ENCODE measurements at regions not wholly inside any gene's neighbourhood (a gene's known extent, or its start where the extent isn't known, plus 50 kb on each side); places are given as distances from the start of the nearest gene placed in this dataset.
"Not testable (repeated sequence)": the region's sequence is repeated elsewhere in the genome, so short reads cannot be mapped to it uniquely, and the experiment has no call there.

DNA sequence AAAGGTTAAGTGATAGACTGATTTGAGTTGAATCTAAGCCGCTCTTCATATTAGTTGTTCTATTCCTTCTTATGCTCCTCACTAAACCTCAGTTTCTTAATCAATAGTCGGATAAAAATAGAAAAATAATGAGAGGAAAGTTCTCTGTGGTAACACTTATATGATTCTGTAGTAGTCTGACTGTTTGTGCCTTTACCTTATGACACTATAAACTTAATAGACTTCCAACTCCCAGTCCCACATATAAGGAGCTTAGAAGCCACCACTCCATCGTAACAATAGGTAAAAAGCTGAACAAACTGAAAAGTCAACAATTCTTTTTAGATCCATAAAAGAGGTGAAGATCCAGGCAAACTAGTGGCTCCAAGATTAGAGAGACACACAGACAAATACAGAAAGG lies 192.3 kb downstream of the SPDYE17 start:
- DNase-seq, result not testable (repeated sequence)

DNA sequence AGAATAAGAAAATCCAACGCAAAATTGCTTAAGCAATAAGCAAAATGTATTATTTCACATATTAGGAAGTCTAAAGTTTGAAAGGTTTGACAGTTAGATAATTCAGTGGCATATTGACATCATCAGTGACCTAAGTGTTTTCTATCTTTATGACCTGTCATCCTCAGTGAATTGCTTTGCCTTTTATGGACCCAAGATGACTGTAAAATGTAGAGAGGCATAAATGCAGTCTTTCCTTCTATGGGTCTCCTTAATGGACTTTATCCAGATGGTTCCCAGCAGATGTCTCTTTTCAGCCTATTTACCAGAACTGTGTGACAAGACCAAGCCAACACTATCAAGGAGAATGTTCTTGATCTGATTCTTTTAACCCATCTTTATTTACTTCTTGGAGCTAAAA lies 192.9 kb downstream of the SPDYE17 start:
- not testable (repeated sequence) for DNase-seq

DNA sequence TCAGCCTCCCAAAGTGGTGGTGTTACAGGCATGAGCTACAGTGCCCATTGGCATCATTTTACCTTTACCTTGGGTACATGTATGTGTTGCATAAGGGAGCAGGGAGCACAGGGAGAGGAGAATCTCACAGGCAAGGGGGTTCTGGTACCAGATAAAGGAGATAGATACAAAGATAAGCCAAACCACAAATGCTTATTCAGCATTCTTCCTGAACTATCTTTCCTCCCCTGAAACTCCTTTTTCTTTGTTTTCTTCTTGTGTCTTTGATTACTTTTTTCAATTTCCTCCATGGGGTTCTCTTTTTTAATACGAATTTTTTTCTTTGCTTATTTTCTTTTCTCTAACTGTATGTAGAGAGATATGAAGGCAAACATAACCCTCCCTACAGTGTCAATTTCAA lies 193.8 kb downstream of the SPDYE17 start:
- not testable (repeated sequence) for DNase-seq

DNA sequence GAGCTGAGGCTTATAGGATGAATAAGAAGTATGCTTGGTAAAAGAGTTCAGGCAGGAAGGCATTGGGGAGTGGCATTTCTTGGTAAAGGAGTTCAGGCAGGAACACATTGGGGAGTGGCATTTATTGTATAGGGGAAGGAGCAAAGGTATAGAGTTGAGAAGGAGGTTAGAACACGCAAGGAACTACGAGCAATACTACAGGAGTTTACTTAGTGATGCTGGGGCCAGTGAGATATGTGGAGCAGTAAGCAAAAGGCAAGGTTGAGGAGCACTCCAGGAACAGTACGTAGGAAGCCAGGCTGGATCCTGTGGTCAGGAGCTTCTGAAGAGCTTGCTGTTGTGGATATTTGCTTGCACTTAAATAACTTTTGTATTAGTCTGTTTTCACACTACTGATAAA lies 202.2 kb upstream of the POMZP3 start:
- DNase-seq, result not testable (repeated sequence)

DNA sequence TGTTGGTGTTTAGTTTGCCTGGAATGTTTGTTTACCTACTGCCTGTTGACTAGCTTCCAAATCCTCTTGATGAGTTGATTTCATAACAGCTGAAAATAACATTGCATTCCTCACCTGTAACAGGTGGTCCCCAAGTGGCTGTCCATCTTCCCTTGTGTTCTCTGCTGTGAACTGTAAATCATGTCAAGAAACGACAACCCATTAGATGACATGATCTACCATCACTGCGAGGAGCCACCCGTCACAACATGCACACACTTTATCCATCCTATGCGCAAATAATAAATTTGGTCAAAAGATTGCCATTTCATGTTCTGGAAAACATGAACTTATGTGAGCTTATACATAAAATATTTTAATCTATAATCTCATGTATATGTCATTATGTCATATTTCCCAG lies 199.1 kb upstream of the POMZP3 start:
- not testable (repeated sequence) for DNase-seq

DNA sequence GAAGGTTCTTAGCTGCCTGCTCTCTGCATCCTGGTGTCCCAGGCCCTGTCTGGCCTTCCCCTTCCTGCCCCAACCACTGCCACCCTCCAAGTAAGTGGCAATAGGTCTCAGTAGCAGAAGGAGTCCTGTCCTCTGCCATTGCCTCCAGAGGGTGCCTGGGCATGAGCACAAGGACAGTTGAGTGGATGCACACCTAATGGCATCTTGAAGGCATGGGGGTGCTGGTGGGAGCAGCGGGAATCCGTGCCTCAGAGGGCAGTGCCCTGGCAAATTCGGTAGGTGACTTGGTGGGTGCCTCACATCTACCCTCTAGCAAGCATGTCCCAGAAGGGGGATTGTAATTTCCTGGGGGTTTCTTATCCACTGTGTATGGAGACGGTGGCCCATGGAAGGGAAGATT lies 182.8 kb upstream of the POMZP3 start:
- DNase-seq, result not testable (repeated sequence)

DNA sequence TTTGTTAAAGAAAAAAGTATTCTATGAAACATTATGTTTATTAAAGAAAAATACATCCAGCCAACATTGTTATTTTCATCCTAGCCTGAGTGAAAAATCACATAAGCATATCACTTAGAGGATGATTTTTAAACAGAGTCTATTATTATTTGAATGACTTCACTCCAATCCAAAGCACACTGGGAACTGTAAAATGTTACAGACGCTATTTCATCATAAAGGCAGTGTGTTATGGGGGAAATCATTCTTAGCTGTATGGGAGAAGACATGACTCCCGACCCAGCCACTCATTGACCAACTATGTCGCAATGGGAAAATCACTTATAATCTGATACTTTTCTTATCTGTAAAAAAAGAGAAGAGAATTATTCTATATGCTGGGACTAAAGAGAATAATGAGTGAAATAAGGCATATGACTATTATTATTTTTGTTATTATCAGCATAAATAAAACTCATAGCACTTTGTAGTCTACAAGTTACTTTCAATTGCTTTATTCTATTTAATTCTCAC lies 180.6 kb upstream of the POMZP3 start:
- peak; percentile 52 for DNase-seq

DNA sequence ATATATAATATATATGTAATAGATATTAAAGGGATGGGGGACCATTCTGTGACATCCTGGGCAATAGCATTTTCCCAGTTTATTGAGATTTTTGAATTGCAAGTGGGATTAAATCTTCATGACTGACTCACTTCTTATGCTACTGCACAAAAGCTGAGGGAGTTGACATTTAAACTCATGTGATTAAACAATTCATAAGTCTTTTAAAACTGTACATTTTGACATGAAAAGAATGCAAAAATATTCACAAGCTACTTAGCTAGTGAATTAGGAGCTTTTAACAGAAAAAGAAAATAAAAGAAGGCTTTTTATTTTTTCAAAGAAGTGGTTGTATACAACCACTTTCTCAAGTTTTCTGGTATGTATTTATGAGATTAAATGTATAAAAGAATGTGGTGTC lies 179.4 kb upstream of the POMZP3 start:
- DNase-seq, result not testable (repeated sequence)

DNA sequence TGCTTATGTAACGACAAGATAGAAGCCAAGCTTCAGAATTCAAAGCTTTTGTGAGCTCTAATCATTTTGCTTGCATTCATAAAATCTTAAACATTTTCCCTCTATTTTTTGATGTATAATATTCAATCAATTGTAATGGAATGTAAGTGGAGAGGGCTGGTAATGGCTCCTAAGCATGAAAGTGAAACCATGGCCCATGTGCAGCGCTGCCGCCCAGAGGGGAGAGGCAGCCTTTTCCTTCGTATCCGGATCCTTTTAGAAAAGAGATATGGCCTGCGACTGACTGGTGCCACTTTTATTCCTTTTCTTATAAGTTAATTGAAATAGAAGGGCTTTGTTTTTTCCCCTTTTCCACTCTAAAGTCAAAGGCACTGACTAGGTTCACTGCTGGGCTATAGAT lies 178.9 kb upstream of the POMZP3 start:
- not testable (repeated sequence) for DNase-seq

DNA sequence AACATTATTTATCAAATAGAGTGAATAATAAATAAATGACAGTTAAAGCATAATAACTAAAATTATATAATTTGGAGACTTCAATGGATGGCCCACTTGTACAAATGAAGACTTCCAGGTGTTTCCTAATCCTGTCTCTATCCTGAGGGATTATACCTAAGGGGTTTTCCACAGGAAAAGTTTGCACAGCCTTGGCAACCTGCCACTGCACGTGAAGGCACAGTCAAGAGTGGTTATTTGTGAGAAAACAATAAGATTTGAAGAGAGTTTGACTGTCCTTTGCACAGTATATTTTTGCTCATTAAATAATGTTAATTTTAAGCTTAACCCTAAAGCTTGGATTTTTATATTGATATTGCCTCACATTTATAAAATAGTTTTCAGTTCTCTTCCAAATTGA lies 178.2 kb upstream of the POMZP3 start:
- not testable (repeated sequence) for DNase-seq

DNA sequence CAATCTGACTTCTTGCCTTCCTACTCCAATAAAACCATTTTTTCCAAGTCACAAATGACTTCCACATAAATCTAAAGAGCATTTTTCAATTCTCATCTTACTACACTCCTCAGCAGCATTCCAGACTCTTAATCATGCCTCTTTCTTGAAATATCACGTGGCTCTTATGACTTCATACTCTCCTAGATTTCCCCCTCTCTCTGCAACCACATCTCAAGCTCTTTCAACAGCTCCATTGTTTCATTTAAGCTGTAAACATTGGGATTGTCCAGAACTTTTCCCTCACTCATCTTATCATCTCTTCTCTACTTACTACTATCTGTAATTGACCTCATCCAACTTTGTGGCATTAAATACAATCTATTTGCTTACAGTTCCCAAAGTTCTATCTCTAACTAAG lies 170.6 kb upstream of the POMZP3 start:
- DNase-seq, result not testable (repeated sequence)

DNA sequence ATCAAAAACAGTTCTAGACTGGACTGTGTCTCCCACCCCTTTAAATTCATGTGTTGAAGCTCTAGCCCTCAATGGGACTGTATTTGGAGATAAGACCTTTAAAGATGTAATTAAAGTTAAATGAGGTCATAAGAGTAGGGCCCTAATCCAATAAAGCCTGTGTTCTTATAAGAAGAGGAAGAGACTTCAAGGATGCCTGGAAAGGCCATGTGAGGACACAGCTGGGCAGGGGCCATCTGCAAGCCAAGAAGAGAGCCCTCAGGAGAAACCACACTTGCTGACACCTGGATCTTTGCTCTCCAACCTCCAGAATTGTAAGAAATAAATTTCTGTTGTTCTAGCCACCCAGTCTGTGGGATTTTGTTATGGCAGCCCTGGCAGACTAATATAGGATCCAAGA lies 153.6 kb upstream of the POMZP3 start:
- DNase-seq, result not testable (repeated sequence)

DNA sequence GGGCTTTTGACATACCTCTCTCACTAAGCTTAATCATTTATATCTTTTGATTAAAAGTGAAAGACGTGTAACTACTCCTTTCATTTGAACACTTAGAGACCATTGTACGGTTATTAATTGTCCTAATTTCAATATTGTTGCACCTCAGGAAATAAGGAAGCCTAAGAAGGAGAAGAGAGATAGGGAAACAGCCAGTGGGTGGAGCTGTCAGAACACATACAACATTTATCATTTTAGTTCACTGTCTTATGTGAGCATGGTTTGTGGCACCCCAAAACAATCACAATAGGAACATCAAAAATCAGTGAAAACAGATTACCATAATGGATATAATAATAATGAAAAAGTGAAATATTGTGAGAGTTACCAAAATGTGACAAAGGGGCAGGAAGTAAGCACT lies 147.2 kb upstream of the POMZP3 start:
- DNase-seq, result not testable (repeated sequence)

DNA sequence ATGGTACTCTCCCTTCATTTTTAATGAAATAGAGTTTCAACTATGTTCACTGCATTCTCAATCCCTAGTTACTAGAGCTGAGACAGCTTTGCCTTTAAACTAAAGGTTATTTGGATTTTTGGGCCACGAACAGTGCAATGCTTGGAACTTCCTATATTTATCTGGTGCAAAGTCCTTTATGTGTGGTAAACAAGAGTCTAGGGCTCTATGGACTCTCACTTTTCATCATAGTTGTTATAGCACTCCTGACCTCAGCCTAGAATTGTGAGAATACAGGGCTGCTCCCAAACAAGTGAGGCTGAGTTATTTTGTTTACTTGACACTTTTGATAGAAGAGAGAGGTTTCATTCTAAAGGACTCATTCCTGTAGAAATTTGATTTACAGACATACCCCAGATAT lies 144.9 kb upstream of the POMZP3 start:
- not testable (repeated sequence) for DNase-seq

DNA sequence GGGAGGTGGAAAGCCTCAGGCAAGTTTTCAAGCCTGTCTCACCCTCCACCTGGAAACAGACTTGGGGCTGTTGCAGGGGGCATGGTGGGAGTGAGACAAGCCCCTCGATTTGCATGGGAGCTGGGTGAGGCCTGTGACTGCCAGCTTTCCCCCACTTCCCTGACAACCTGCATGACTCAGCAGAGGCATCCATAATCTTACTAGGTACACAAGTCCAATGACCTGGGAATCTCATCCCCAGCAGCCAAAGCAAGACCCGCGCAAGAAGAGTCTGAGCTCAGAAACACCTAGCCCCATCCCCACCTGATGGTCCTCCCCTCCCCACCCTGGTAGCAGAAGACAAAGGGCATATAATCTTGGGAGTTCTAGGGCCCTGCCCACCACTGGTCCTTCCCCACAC lies 136.9 kb upstream of the POMZP3 start:
- not testable (repeated sequence) for DNase-seq

DNA sequence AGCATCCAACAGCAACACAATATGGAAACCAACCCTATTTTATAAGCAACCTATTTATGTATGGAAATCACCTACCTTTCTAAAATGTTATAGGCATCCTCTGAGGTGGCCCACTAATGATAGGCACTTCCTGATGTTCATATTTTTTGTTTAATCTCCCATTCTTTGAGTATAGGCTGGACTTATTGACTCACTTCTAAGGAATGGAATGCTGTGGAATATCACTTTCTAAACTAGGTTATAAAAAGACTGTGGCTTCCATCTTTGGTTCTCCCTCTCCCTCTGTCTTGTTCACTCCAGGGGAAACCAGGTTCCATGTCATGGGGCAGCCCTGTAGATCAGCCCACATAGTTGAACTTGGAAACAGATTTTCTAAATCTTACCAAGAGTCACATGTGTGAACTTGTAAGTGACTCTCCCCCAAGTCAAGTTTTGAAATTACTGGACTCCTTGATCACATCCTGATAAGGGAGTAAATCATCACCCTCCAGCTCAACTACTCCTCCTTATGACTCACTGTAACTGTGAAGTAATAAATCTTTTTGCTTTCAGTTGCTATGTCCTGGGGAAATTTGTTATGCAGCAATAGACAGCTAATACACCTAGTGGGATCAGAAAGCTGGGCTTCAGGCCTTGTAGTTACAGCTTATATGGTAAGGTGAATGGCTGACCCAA lies 133.6 kb upstream of the POMZP3 start:
- peak; percentile 63 for DNase-seq

DNA sequence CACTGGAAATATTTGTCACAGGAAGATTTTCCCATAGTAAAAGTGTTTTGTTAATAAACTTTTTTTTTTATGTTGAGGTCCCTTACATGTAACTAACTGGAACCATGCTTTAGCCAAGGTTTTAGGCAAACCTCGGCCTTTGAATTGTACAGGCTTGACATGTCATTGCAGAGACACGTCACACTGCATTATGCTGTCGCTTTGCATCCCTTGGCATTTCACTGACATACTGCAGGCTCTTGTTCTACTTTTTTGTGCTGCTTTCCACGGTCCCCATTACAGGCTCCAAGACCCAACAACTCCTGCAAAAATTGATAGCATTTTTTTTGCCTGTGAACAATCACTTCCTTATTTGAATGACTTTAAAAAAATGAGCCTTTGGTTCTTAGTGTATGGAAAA lies 112.5 kb upstream of the POMZP3 start:
- not testable (repeated sequence) for DNase-seq

DNA sequence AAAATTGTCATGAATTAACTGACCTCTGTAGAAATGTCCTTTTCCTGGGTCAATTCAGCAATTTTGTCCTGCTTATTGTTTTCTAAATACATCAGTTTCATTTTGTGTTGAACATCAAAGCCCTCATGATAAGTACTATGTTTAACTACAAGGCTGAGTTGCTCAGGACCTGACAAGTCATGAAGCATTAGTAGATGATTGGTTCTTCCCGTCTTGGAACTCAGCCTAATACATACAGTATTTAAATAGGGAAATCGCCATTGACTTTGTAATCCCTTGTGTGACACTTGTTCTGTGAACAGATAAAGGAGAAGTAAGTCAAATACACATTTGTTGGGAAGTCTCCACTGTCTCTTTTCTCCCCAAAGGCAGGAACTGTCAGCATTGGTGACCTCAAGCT lies 109.6 kb upstream of the POMZP3 start:
- not testable (repeated sequence) for DNase-seq

DNA sequence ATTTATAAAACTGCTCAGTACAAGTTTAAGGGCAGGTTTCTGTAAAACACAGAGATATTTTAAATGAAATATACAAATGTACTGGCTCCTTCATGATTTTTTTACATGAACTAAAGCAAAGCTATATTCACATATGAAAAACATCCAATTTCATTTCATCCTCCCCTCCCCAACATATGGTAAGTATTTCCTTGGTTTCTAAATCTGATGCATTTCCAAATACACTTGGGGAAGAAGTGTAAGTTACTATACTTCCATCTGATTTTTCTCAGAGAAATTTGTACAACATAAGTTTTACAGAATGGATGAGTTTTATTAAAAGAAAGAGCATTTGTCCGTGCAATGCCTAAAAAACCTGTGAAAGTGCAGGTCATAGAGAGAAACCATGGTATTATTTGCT lies 109.0 kb upstream of the POMZP3 start:
- DNase-seq, result not testable (repeated sequence)

DNA sequence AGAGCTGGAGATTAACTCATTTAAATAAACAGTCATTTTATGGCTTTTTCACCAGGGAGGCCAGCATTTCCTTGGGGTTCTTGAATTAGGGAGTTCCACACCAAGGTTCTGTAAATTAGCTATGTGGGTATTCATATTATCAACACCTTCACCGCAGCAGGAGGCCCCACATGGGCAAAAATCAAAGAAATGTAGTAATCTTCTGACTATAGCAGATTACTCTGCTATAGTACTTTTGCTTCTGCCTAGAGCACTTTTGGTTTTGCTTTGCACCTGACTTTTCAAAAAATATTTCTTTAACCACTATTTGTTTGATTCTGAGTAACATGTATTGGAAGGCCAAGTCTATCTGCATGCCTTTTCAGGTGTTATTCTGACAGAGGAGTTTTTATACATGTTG lies 108.6 kb upstream of the POMZP3 start:
- DNase-seq, result not testable (repeated sequence)

DNA sequence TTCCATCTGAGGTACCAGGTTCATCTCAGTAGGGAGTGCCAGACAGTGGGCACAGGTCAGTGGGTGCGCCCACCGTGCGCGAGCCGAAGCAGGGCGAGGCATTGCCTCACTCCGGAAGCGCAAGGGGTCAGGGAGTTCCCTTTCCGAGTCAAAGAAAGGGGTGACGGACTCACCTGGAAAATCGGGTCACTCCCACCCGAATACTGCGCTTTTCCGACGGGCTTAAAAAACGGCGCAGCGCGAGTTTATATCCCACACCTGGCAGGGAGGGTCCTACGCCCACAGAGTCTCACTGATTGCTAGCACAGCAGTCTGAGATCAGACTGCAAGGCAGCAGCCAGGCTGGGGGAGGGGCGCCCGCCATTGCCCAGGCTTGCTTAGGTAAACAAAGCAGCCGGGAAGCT lies 101.5 kb upstream of the POMZP3 start:
- DNase-seq, result not testable (repeated sequence)

DNA sequence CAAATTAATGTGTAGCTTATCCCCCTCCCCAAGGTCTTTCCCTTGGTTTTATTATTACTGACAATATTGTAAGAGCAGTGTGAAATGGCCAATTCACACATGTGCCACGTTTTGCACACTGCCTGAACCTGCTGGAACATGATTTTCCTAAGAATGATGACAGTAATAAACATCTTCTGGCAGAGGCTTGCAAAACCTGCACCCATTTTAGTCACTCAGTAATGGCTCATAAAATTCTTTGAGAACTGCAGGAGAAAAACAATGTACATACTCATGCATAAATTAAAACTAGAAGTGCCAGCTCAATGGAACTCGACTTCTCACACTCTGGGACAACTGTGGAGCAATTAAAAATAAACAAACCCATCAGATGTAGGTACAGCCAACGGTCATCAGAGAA lies 96.8 kb upstream of the POMZP3 start:
- DNase-seq, result not testable (repeated sequence)

DNA sequence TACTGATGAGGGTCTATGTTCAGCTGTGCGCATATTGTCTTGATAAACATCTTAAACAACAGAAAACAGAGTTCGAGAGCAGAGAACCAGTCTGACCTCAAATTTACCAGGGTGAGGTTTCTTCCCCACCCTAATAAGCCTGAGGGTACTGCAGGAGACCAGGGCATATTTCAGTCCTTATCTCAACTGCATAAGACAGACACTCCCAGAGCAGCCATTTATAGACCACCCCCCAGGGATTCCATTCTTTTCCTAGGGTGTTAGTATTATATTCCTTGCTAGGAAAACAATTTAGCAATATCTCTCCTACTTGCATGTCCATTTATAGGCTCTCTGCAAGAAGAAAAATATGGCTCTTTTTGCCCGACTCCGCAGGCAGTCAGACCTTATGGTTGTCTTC lies 89.5 kb upstream of the POMZP3 start:
- DNase-seq, result not testable (repeated sequence)

DNA sequence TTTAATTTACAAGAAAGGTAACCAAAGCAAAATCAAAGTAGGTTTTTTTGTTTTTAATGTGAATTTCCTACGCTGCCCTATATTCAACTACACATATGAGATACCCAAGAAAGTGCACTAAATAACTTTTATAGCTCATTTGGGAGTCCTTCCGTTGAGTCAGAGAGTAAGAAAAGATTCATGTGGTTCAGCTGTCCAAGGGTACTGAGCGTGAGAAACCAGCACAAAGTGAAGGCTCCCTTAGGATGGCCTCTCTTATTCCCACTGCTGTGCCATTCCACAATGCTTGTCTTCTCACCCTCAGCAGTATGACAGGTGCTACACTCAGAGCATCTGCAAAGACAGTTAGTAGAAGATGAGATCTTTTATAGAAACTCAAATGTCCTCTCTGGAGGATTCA lies 85.8 kb upstream of the POMZP3 start:
- DNase-seq, result not testable (repeated sequence)

DNA sequence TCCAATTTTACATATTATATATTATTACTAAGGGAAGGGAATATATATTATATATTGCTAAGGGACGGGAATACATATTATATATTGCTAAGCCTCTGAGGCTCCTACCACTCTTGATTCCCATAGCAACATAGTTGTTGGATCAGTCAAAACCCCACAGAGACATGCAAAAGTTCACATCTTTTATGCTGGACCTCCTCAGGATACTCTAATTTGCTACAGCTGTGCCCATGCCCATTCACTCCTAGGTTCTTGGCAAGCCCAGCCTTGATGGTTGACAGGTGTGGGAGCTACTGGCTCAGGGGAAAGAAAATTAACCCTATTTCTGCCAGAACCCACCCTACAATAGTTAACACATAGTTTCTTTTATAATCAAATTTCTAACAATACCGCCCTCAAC lies 84.6 kb upstream of the POMZP3 start:
- DNase-seq, result not testable (repeated sequence)

Measured in inflammatory macrophage treated with lipopolysaccharide for 4 hours (primary cell).